ENCODE measurements at regions not wholly inside any gene's neighbourhood (a gene's known extent, or its start where the extent isn't known, plus 50 kb on each side); places are given as distances from the start of the nearest gene placed in this dataset.
"Not testable (repeated sequence)": the region's sequence is repeated elsewhere in the genome, so short reads cannot be mapped to it uniquely, and the experiment has no call there.

GRCh38 chr2:228430986-228431385 is 249.5 kb upstream of the SPHKAP start:
- Mint-ChIP-seq H3K36me3 (ENCODE audit: low read depth) (no peaks in the 10 kb centered on the region), H3K4me1 (no peaks in the 10 kb centered on the region), H3K9me3 (peaks cover 6% of the 10 kb centered on the region), H3K4me3 (no peak overlapping the region), H3K27ac (ENCODE audit: unreplicated experiment) (no peak overlapping the region), H3K27me3 (ENCODE audit: low read depth) (no peaks in the 10 kb centered on the region)
- DNase-seq (ENCODE audit: low read depth, low spot score): no peak
- no peak for TF ChIP-seq CTCF (conservative IDR thresholded peaks at IDR 0.05)

GRCh38 chr2:228426502-228427216 is 245.2 kb upstream of the SPHKAP start:
- Mint-ChIP-seq H3K36me3 (ENCODE audit: low read depth) (no peaks in the 10 kb centered on the region), H3K27ac (ENCODE audit: unreplicated experiment) (no peak overlapping the region), H3K4me3 (no peak overlapping the region), H3K4me1 (no peaks in the 10 kb centered on the region), H3K9me3 (peaks cover 6% of the 10 kb centered on the region), H3K27me3 (ENCODE audit: low read depth) (no peaks in the 10 kb centered on the region)
- TF ChIP-seq CTCF (conservative IDR thresholded peaks at IDR 0.05): no peak
- DNase-seq (ENCODE audit: low read depth, low spot score): no peak

GRCh38 chr2:228425411-228426060 is 244.0 kb upstream of the SPHKAP start:
- H3K4me3 Mint-ChIP-seq; H3K4me1 Mint-ChIP-seq; H3K27ac Mint-ChIP-seq (ENCODE audit: unreplicated experiment); H3K36me3 Mint-ChIP-seq (ENCODE audit: low read depth); H3K27me3 Mint-ChIP-seq (ENCODE audit: low read depth); H3K9me3 Mint-ChIP-seq; DNase-seq (ENCODE audit: low read depth, low spot score): not testable (repeated sequence)

GRCh38 chr2:228417956-228418355 is 236.5 kb upstream of the SPHKAP start:
- no peak overlapping the region for H3K4me3 Mint-ChIP-seq
- no peaks in the 10 kb centered on the region for H3K4me1 Mint-ChIP-seq
- no peak for DNase-seq (ENCODE audit: low read depth, low spot score)
- no peaks in the 10 kb centered on the region for H3K36me3 Mint-ChIP-seq (ENCODE audit: low read depth)
- peaks cover 4% of the 10 kb centered on the region for H3K9me3 Mint-ChIP-seq
- no peak overlapping the region for H3K27ac Mint-ChIP-seq (ENCODE audit: unreplicated experiment)
- TF ChIP-seq CTCF (conservative IDR thresholded peaks at IDR 0.05): no peak
- no peaks in the 10 kb centered on the region for H3K27me3 Mint-ChIP-seq (ENCODE audit: low read depth)

GRCh38 chr2:228417526-228417925 is 236.0 kb upstream of the SPHKAP start:
- Mint-ChIP-seq H3K36me3 (ENCODE audit: low read depth) (no peaks in the 10 kb centered on the region), H3K4me3 (no peak overlapping the region), H3K27ac (ENCODE audit: unreplicated experiment) (no peak overlapping the region)

More at GRCh38 chr2:228417526-228417925, 236.0 kb upstream of the SPHKAP start:
- TF ChIP-seq CTCF (conservative IDR thresholded peaks at IDR 0.05): no peak
- no peaks in the 10 kb centered on the region for H3K4me1 Mint-ChIP-seq
- no peaks in the 10 kb centered on the region for H3K27me3 Mint-ChIP-seq (ENCODE audit: low read depth)
- H3K9me3 Mint-ChIP-seq: peaks cover 4% of the 10 kb centered on the region
- DNase-seq (ENCODE audit: low read depth, low spot score): no peak

Data from neural crest cell (in vitro differentiated cells).